ENCODE measurements at regions not wholly inside any gene's neighbourhood (a gene's known extent, or its start where the extent isn't known, plus 50 kb on each side); places are given as distances from the start of the nearest gene placed in this dataset.

- no peak for FAIRE-seq
- in situ Hi-C loops (cut with MboI) = no loop called here
These were observed 127.3 kb upstream of the PIK3R1 start for GRCh38 chr5:68088302-68088701.

More at GRCh38 chr5:68088302-68088701, 127.3 kb upstream of the PIK3R1 start:
- no peaks in the 10 kb centered on the region for H4K20me1 ChIP-seq (ENCODE audit: control insufficient read depth, insufficient read depth)
- no peak overlapping the region for H2AFZ ChIP-seq (ENCODE audit: control insufficient read depth, low read depth, low read length)
- no peak overlapping the region for H3K27ac ChIP-seq (ENCODE audit: control insufficient read depth, insufficient read depth)
- ChIA-PET SMC1A (ENCODE audit: uncharacterized antibody, unreplicated experiment) (interaction anchor here (1.0 kb wide), 1 partner anchor 164 kb away, joined by 4 read pairs; no protein-coding TSS in a partner anchor), POLR2A (no interaction called here), RAD21 (ENCODE audit: unreplicated experiment) (no interaction called here), CTCF (interaction anchor here (0.9 kb wide), 1 partner anchor 92 kb away, joined by 3 read pairs; no protein-coding TSS in a partner anchor)
- intact Hi-C loops (cut with micrococcal nuclease; ENCODE audit: unreplicated experiment) = no loop called here
- ATAC-seq (no peak), DNase-seq (ENCODE audit: low read depth, low spot score) (no peak)
- H3K9me3 ChIP-seq (replicated peaks; ENCODE audit: control insufficient read depth, insufficient read depth, low read length) = no peaks in the 10 kb centered on the region; the same call in 2 of the 3 replicates
- H3K4me3 ChIP-seq = no peak overlapping the region
- no peak overlapping the region for H3K4me2 ChIP-seq (ENCODE audit: control insufficient read depth, insufficient read depth)
- WGBS (ENCODE audit: insufficient coverage, insufficient replicate concordance, low lambda C conversion rate, missing lambda C conversion rate) = 77% methylated on average over 3 of the region's 3 CpGs
- no peaks in the 10 kb centered on the region for H3K79me2 ChIP-seq (ENCODE audit: control insufficient read depth, insufficient read depth, low read length)
- no peaks in the 10 kb centered on the region for H3K27me3 ChIP-seq (replicated peaks in 1 of 2; ENCODE audit: control insufficient read depth in 2 of 2, insufficient read depth in 2 of 2, low read length in 1 of 2)
- H3K36me3 ChIP-seq (ENCODE audit: control insufficient read depth in 2 of 2, insufficient read depth in 2 of 2, low read length in 1 of 2) = no peaks in the 10 kb centered on the region
- no peak for TF ChIP-seq MYB (IDR thresholded peaks at IDR 0.05; ENCODE audit: borderline replicate concordance, low read depth, low read length)
- no peak for TF ChIP-seq HDGF (IDR thresholded peaks at IDR 0.05)
- no peak for TF ChIP-seq SIN3A (IDR thresholded peaks at IDR 0.05; ENCODE audit: low read depth, low read length)
- TF ChIP-seq HDAC2 (IDR thresholded peaks at IDR 0.05) = no peak
- TF ChIP-seq TCF7 (IDR thresholded peaks at IDR 0.05; ENCODE audit: borderline replicate concordance) = no peak
- no peak for TF ChIP-seq KDM1A (IDR thresholded peaks at IDR 0.05; ENCODE audit: borderline replicate concordance)
- no peak for TF ChIP-seq CREM (IDR thresholded peaks at IDR 0.05; ENCODE audit: low read depth)
- TF ChIP-seq E2F4 (IDR thresholded peaks at IDR 0.05; ENCODE audit: low read depth, low read length) = no peak
- no peak for TF ChIP-seq FOXK2 (IDR thresholded peaks at IDR 0.05)
- no peak for TF ChIP-seq RB1 (IDR thresholded peaks at IDR 0.05; ENCODE audit: borderline replicate concordance)
- no peak for TF ChIP-seq STAT3 (IDR thresholded peaks at IDR 0.05; ENCODE audit: low read depth, low read length)
- no peak for TF ChIP-seq ESRRA (IDR thresholded peaks at IDR 0.05; ENCODE audit: low read length)
- no peak for TF ChIP-seq ATF3 (IDR thresholded peaks at IDR 0.05; ENCODE audit: borderline replicate concordance, extremely low read depth, low read depth, low read length)
- TF ChIP-seq ZNF274 (IDR thresholded peaks at IDR 0.05; ENCODE audit: insufficient read depth, insufficient read length) = no peak
- TF ChIP-seq SMARCA5 (IDR thresholded peaks at IDR 0.05) = no peak
- no peak for TF ChIP-seq RAD51 (IDR thresholded peaks at IDR 0.05)
- no peak overlapping the region for H3K9ac ChIP-seq (ENCODE audit: control insufficient read depth, insufficient read depth, low read length)
- H3K4me1 ChIP-seq (ENCODE audit: control insufficient read depth, insufficient read depth, low read length) = no peaks in the 10 kb centered on the region
- no TSS peak for BruUV-seq (replicated peaks)
